Astrocyte of the cerebellum (primary cell): ENCODE measurements at regions not wholly inside any gene's neighbourhood (a gene's known extent, or its start where the extent isn't known, plus 50 kb on each side); places are given as distances from the start of the nearest gene placed in this dataset.
"Not testable (repeated sequence)": the region's sequence is repeated elsewhere in the genome, so short reads cannot be mapped to it uniquely, and the experiment has no call there.

Experiments used
- DNase-seq: peaks from one replicate; pipeline ENCODE4 v3.0.0-alpha.2; 2011; ENCODE audit warnings: low read depth
- H3K4me3 ChIP-seq: 2 replicates; pipeline ENCODE4 v1.5.1; 2011; ENCODE audit warnings: mild to moderate bottlenecking, low read depth, low read length, moderate library complexity
- in situ Hi-C: cut with HindIII; loops from 2 replicates; pipeline ENCODE4 v1.10.0; 2017; ENCODE audit warnings: low sequenced_read_pairs
- TF ChIP-seq, protein P1 (sequence below): IDR thresholded peaks from 2 replicates; pipeline ENCODE4 v1.5.1; 2012; ENCODE audit warnings: low read length, low read depth, moderate library complexity, mild to moderate bottlenecking; ENCODE audit errors: missing control alignments

DNA sequence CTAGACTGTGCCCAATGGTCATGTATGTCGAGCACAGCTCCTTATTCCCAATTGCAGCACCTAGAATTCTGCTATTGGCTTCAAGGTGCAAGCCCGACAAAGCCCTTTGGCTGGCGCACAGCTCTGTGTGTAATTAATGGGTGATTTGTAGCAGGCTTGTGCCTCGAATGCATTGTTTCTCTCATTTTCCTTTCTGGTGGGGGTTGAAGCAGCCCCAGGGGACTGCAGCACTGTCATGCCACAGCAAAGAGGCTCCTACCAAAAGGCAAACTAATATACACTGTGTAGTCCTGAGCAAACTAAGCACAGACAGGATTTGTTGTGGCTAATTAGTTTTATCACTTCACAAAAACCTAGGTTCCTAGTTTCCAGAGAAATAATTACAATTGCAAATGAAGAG is 898.7 kb downstream of the UQCRFS1 start:
- no peak for DNase-seq
- no peak overlapping the region for H3K4me3 ChIP-seq
- in situ Hi-C loops: no loop called here
- TF ChIP-seq, protein P1, sequence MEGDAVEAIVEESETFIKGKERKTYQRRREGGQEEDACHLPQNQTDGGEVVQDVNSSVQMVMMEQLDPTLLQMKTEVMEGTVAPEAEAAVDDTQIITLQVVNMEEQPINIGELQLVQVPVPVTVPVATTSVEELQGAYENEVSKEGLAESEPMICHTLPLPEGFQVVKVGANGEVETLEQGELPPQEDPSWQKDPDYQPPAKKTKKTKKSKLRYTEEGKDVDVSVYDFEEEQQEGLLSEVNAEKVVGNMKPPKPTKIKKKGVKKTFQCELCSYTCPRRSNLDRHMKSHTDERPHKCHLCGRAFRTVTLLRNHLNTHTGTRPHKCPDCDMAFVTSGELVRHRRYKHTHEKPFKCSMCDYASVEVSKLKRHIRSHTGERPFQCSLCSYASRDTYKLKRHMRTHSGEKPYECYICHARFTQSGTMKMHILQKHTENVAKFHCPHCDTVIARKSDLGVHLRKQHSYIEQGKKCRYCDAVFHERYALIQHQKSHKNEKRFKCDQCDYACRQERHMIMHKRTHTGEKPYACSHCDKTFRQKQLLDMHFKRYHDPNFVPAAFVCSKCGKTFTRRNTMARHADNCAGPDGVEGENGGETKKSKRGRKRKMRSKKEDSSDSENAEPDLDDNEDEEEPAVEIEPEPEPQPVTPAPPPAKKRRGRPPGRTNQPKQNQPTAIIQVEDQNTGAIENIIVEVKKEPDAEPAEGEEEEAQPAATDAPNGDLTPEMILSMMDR: no peak

DNA sequence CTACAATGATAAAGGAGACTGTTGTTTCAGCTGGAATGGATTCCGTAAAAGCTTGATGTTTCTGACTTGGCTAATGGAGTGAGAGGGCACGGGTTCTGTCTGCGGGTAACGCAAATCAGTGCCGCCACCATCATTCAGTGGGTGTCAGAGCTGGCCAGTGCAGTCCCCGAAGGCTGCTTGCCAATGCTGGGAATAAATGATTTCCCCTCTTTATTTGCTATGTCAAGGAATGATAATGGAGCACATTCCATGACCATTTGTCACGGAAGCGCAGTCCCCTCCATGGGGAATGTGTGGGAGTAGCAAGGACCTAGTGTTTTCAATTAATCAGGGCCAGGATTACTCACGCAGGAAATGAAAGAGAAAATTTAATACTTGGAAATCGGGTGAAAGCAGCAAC is 899.3 kb downstream of the UQCRFS1 start:
- in situ Hi-C loops: no loop called here
- TF ChIP-seq, protein P1: no peak
- DNase-seq: peak; percentile 91
- H3K4me3 ChIP-seq: no peak overlapping the region

DNA sequence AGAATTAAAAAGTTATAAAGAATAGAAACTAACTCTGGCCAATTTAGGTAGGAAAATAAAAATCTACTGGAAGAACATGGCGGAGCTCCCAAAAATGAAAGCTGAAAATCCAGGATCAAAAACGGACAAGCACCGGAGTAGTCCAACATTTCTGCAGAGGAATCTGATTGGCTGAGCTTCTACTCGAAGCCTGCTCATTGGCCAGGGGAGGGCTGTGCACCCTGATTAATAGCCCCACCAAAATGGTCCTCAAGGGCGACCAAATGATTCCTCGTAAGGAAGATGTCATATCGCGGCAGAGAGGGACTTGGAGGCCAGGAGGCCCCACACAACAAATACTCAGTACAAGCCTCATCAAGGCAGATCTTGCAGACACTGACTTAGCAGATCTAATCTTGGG is 900.7 kb downstream of the UQCRFS1 start:
- H3K4me3 ChIP-seq: no peak overlapping the region
- in situ Hi-C loops: no loop called here
- no peak for DNase-seq
- TF ChIP-seq, protein P1: no peak

DNA sequence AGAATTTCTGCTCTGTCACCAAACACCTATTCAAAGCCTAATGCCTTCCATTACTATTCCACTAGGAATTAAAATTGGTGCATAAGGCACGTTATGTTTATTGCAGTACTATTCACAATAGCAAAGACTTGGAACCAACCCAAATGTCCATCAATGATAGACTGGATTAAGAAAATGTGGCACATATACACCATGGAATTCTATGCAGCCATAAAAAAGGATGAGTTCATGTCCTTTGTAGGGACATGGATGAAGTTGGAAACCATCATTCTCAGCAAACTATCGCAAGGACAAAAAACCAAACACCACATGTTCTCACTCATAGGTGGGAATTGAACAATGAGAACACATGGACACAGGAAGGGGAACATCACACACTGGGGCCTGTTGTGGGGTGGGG is 902.1 kb downstream of the UQCRFS1 start:
- DNase-seq, in situ Hi-C loops, H3K4me3 ChIP-seq: not testable (repeated sequence)

DNA sequence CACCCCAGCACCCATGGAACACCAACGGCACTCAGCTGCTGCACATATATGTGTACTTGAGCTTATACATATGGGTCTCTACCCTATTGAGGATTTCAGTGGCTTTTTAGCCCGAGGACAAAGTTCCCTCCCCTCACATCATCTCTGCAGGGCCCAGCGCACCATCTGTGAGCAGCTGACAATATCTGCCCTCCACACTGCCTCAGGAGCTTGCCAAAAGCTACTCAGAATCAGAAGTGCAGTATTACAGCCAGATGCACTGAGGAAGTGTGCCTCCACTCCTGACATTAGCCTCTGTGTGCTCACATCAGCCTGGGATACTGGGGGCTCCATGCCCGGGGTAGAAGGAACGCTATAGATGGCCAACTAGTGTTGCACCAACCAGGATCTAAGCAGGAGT is 903.9 kb downstream of the UQCRFS1 start:
- TF ChIP-seq, protein P1: no peak

DNA sequence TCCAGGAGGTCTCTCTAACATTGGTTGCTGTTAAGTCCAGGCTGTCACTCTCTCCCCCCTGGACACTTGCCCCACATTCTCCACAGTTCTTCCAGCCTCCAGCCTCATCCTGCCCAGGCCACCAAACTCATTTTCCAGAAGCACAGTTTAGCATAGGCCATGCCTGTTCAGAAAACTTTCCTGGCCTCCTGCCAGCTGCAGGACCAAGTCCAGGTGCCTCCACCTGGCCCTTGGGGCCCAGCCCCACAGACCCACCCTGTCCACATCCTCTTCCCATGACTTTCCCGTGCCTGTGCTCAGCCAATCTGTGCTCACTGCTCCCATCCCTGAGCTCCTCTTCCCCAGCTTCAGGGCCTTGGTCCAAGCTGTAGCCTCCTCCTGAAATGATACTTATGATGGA is 905.0 kb downstream of the UQCRFS1 start:
- in situ Hi-C loops: no loop called here
- no peak overlapping the region for H3K4me3 ChIP-seq
- DNase-seq: no peak
- TF ChIP-seq, protein P1: no peak

More for the DNA sequence above, 903.9 kb downstream of the UQCRFS1 start:
- no peak for DNase-seq
- no peak overlapping the region for H3K4me3 ChIP-seq
- in situ Hi-C loops: no loop called here

DNA sequence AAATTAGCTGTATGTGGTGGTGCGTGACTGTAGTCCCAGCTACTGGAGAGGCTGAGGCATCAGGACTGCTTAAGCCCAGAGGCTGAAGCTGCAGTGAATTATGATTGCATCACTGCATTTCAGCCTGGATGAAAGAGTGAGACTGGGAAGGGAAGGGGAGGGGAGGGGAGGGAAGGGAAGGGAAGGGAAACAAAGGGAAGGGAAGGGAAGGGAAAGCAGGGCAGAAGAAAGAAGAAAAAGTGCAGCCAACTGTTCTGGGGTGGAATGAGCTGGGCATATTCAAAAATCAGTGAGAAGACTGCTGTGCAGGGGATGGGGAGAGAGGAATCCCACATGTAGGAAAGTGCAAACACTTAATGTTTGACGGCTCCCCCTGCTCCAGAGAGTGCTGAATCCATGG is 905.5 kb downstream of the UQCRFS1 start:
- TF ChIP-seq, protein P1: no peak
- in situ Hi-C loops: no loop called here
- H3K4me3 ChIP-seq: no peak overlapping the region
- peak; percentile 20 for DNase-seq
